NCI-H2029 (cell line): ENCODE measurements at regions not wholly inside any gene's neighbourhood (a gene's known extent, or its start where the extent isn't known, plus 50 kb on each side); places are given as distances from the start of the nearest gene placed in this dataset.

Experiments used
- DNase-seq: peaks from one replicate; lab custom pipeline; 2025; lab: John Stamatoyannopoulos, UW

GRCh38 chr10:123606955-123607354, 59.2 kb upstream of the GPR26 start:
- no peak for DNase-seq

GRCh38 chr10:123607386-123607785, 58.8 kb upstream of the GPR26 start:
- no peak for DNase-seq

- no peak for DNase-seq
Observed at GRCh38 chr10:123608047-123608446, 58.1 kb upstream of the GPR26 start.

- no peak for DNase-seq
Observed at GRCh38 chr10:123611243-123611642, 54.9 kb upstream of the GPR26 start.

GRCh38 chr10:123611876-123612275, 54.3 kb upstream of the GPR26 start:
- DNase-seq: no peak

GRCh38 chr10:123613346-123613850, 52.8 kb upstream of the GPR26 start:
- no peak for DNase-seq

GRCh38 chr10:123614888-123615287, 51.3 kb upstream of the GPR26 start:
- DNase-seq: no peak
